Astrocyte of the spinal cord (primary cell): ENCODE measurements at regions not wholly inside any gene's neighbourhood (a gene's known extent, or its start where the extent isn't known, plus 50 kb on each side); places are given as distances from the start of the nearest gene placed in this dataset.

ENCODE experiments used
- DNase-seq: peaks from one replicate; pipeline ENCODE4 v3.0.0; 2011; ENCODE audit warnings: low read depth, low spot score
- H3K4me3 ChIP-seq: 2 replicates; pipeline ENCODE4 v1.5.1; 2011; ENCODE audit warnings: low read depth, mild to moderate bottlenecking, low read length, moderate library complexity
- in situ Hi-C: cut with HindIII; loops from 2 replicates; pipeline ENCODE4 v1.10.0; 2017; ENCODE audit warnings: low sequenced_read_pairs
- TF ChIP-seq, protein P1 (sequence below): IDR thresholded peaks from 2 replicates; pipeline ENCODE4 v1.5.1; 2012; ENCODE audit warnings: low read depth, mild to moderate bottlenecking, low read length, inconsistent platforms

DNA sequence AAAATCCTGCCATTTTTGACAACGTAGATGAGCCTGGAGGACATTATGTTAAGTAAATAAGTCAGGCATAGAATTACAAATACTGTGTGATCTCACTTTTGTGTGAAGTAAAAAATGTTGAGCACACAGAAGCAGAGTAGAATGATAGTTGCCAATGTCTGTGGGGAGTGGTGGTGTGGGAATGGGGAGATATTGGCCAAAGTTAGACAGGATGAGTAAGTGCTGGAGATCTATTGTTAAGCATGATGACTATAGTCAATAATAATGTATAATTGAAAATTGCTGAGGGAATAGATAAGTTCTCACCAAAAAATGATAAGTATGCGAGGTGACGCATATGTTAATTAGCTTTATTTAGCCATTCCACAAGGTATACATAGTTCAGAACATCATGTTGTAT is 92.0 kb downstream of the GPR85 start:
- TF ChIP-seq, protein P1, sequence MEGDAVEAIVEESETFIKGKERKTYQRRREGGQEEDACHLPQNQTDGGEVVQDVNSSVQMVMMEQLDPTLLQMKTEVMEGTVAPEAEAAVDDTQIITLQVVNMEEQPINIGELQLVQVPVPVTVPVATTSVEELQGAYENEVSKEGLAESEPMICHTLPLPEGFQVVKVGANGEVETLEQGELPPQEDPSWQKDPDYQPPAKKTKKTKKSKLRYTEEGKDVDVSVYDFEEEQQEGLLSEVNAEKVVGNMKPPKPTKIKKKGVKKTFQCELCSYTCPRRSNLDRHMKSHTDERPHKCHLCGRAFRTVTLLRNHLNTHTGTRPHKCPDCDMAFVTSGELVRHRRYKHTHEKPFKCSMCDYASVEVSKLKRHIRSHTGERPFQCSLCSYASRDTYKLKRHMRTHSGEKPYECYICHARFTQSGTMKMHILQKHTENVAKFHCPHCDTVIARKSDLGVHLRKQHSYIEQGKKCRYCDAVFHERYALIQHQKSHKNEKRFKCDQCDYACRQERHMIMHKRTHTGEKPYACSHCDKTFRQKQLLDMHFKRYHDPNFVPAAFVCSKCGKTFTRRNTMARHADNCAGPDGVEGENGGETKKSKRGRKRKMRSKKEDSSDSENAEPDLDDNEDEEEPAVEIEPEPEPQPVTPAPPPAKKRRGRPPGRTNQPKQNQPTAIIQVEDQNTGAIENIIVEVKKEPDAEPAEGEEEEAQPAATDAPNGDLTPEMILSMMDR, result no peak
- H3K4me3 ChIP-seq, result no peak overlapping the region
- in situ Hi-C loops, result no loop called here
- peak; percentile 54 for DNase-seq

DNA sequence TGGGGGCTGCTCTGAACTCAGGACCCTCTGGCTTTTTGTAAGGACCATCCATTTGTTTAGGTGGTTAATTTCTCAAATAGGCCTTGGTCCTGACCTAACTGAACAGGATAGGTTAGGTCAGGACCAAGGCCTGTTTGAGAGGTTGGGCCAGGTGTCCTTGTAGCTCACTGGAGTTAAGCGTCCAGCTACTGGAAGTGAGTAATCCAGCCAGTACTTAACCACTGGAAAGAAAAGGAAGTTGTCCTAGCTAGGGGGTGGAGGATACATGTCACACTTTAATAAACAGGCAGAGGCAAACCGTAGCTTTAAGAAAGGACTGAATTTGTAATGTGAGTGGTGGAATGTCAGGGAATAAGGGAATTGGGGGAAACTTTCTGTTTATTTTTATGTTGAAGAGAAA is 96.0 kb downstream of the GPR85 start:
- peak; percentile 66 for DNase-seq
- TF ChIP-seq, protein P1, result no peak
- in situ Hi-C loops, result no loop called here
- no peak overlapping the region for H3K4me3 ChIP-seq

DNA sequence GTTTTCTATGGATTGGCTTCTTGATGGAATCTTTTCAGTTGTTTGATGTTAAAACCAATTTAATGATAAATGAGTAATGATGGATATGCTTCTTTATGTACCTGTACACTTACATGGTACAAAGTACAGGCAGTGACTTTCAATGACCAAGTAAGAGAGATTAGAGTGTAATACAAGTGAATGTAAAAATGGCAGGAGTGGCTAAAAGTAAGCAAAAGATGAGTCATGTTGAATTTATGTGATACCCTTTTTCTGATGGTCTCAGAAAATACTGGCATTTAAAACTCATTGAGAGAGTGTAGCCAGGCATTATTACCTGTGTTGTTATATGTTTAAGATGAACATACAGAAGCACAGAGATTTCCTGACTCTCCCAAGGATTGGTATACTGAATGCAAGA is 97.1 kb downstream of the GPR85 start:
- in situ Hi-C loops, result no loop called here
- peak; percentile 29 for DNase-seq
- TF ChIP-seq, protein P1, result no peak
- H3K4me3 ChIP-seq, result no peak overlapping the region

DNA sequence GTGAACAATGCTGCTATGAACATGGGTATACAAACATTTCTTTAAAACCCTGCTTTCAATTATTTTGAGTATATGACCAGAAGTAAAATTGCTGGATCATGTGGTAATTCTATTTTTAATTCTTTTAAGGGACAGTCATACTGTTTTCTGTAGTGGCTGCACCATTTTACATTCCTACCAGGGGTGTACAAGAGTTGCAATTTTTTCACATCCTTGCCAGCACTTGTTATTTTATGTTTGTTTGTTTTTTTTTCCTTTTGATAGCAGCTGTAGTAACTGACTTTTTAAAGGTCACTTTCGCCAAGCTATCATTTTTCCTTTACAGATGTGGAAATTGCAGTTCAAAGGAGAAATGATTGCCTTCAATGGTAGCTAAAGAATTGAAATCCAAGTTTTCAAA is 99.5 kb downstream of the GPR85 start:
- in situ Hi-C loops, result no loop called here
- TF ChIP-seq, protein P1, result no peak
- DNase-seq, result no peak
- H3K4me3 ChIP-seq, result no peak overlapping the region

DNA sequence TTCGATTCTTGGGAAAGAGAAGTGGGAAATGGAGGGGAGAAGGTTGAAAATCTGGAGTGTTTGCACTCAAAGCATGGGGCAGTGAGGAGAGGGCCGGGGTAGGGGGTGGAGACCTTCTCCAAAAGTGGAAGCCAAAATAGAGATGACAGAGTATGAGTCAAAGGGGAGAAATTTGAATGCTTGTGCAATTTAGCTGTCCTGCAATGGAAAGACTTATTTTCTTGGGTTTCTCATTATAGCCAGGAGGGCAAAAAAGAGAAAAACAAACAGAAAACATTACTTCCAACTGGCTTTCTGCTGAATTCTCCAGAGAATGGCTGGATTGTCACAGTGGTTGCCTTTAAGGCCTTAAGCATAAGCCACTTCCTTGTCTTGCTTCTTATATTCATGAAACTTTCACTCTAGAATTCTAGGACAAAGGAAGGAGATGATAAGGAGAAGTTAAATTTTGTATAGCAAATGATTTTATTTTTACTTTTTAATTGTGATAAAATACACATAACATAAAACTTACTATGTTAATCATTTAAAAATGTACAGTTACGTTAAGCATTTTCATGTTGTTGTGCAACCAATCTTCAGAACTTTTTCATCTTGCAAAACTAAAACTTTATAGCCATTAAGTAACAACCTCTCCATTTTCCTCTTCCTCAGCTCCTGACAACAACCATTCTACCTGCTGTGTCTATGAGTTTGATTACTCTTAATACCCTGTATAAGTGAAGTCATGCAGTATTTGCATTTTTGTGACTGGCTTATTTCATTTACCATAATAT is 100.2 kb downstream of the GPR85 start:
- DNase-seq, result peak; percentile 50
- TF ChIP-seq, protein P1, result no peak
- no peak overlapping the region for H3K4me3 ChIP-seq
- in situ Hi-C loops, result no loop called here

DNA sequence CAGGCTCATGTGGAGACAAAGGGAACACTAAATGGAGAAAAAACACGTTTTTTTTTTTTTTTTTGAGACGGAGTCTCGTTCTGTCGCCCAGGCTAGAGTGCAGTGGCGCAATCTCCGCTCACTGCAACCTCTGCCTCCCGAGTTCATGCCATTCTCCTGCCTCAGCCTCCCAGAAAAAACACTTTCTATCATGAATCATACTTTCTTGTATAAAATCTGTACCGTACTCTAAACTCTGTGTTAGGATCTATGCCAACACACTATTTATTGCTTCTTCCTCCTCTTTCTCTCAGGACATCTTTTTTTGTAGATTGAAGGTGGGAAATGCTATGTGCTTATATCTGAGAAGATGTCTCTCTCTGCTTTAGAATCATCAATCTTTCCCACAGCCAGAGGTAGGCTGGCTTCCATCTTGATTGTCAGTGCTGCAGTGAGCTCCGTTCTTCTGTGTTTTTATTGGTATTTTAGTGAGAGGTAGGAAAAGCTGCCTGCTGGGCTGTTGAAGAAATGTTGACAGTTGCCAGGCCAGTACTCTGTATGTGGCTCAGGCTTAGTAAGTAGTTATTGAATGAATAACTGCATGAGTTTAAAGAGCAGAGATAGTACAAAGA is 101.1 kb downstream of the GPR85 start:
- in situ Hi-C loops, result no loop called here
- peak; percentile 78 for DNase-seq
- TF ChIP-seq, protein P1, result no peak
- peak overlapping the region; percentile 23 for H3K4me3 ChIP-seq
